Progenitor cell of endocrine pancreas (in vitro differentiated cells): ENCODE measurements at regions not wholly inside any gene's neighbourhood (a gene's known extent, or its start where the extent isn't known, plus 50 kb on each side); places are given as distances from the start of the nearest gene placed in this dataset.

Source experiments
- DNase-seq: peaks from one replicate; pipeline ENCODE4 v3.0.0; 2021; ENCODE audit warnings: low spot score; ENCODE audit not compliant: unreplicated experiment
- H3K27ac Mint-ChIP-seq: 2 replicates; pipeline ENCODE4 v1.8.0; 2021; ENCODE audit warnings: mild to moderate bottlenecking, moderate library complexity, mixed read lengths
- H3K27me3 Mint-ChIP-seq: 2 replicates; pipeline ENCODE4 v1.8.0; 2021; ENCODE audit warnings: mixed read lengths
- H3K36me3 Mint-ChIP-seq: 2 replicates; pipeline ENCODE4 v1.8.0; 2022; ENCODE audit warnings: mixed read lengths; ENCODE audit not compliant: insufficient read depth
- H3K4me1 Mint-ChIP-seq: 2 replicates; pipeline ENCODE4 v1.8.0; 2021; ENCODE audit warnings: low read depth, mixed read lengths
- H3K4me3 Mint-ChIP-seq: 2 replicates; pipeline ENCODE4 v1.8.0; 2021; ENCODE audit warnings: low read depth, mild to moderate bottlenecking, moderate library complexity, mixed read lengths
- H3K9me3 Mint-ChIP-seq: 2 replicates; pipeline ENCODE4 v1.8.0; 2021; ENCODE audit warnings: low read depth, mixed read lengths
- TF ChIP-seq, protein P1 (sequence below): fragments of 200-600 bp; sonication (generic); IDR thresholded peaks from one replicate; pipeline ENCODE4 v1.5.0; 2021; ENCODE audit warnings: antibody characterized with exemption, mild to moderate bottlenecking; ENCODE audit not compliant: unreplicated experiment

DNA sequence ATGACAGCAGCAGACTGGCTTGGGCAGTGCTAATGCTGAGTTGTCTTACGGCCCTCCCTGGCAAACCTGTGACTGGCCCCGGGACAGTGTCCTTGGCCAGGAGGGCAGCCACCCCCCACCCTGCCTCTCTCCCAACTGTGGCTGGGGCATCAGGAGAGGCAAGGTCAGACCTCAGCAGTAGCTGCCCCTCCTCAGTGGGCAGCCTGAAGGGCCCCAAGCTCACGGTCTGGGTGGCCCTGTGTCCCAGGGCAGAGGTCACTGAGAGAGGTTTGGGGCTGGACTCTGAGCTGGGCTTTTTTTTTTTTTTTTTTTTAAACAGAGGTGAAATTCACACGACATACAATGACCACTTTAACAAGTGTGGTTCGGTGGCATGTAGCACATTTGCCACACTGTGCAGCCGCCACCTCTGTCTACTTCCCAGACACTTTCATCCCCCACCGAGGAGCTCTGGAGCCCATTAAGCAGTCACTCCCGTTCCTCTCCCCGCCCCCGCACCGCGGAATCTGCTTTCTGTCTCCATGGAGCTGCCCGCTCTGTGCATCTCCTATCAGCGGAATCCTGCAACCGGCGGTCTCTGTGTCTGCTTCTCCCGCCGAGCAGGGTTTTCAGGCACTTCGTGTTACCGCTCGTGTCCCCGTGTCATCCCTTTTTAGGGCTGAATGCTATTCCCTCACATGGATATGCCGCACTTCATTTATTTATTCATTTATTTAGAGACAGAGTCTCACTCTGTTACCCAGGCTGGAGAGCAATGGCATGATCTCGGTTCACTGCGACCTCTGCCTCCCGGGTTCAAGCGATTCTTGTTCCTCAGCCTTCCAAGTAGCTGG is 67.9 kb upstream of the GATA5 start:
- Mint-ChIP-seq H3K4me3 (no peak overlapping the region), H3K36me3 (no peaks in the 10 kb centered on the region), H3K27me3 (peaks cover 2% of the 10 kb centered on the region), H3K27ac (no peak overlapping the region), H3K4me1 (no peaks in the 10 kb centered on the region), H3K9me3 (no peaks in the 10 kb centered on the region)
- TF ChIP-seq, protein P1, sequence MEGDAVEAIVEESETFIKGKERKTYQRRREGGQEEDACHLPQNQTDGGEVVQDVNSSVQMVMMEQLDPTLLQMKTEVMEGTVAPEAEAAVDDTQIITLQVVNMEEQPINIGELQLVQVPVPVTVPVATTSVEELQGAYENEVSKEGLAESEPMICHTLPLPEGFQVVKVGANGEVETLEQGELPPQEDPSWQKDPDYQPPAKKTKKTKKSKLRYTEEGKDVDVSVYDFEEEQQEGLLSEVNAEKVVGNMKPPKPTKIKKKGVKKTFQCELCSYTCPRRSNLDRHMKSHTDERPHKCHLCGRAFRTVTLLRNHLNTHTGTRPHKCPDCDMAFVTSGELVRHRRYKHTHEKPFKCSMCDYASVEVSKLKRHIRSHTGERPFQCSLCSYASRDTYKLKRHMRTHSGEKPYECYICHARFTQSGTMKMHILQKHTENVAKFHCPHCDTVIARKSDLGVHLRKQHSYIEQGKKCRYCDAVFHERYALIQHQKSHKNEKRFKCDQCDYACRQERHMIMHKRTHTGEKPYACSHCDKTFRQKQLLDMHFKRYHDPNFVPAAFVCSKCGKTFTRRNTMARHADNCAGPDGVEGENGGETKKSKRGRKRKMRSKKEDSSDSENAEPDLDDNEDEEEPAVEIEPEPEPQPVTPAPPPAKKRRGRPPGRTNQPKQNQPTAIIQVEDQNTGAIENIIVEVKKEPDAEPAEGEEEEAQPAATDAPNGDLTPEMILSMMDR, result no peak
- DNase-seq, result no peak

DNA sequence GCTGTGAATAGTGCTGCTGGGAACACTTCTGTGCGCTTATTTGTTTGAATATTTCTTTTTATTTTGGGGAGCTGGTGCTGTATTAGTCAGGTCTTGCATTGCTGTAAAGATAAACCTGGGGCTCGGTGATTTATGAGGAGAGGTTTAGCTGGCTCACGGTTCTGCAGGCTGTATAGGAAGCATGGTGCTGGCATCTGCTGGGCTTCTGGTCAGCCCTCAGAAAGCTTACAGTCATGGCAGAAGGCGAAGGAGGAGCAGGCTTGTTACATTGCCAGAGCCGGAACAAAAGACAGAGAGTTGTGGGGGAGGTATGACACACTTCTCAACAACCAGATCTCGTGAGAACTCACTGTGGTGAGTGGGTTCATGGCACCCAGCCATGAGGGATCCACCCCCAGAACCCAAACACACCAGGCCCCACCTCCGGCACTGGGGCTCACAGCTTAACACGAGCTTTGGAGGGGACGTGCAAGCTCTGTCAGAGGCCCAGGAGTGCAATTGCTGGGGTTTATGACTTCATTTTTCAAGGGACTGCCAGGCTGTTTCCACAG is 68.8 kb upstream of the GATA5 start:
- no peak overlapping the region for H3K4me3 Mint-ChIP-seq
- H3K27me3 Mint-ChIP-seq, result peaks cover 7% of the 10 kb centered on the region
- H3K27ac Mint-ChIP-seq, result no peak overlapping the region
- H3K36me3 Mint-ChIP-seq, result no peaks in the 10 kb centered on the region
- no peaks in the 10 kb centered on the region for H3K9me3 Mint-ChIP-seq
- DNase-seq, result no peak
- H3K4me1 Mint-ChIP-seq, result no peaks in the 10 kb centered on the region
- TF ChIP-seq, protein P1, result no peak

DNA sequence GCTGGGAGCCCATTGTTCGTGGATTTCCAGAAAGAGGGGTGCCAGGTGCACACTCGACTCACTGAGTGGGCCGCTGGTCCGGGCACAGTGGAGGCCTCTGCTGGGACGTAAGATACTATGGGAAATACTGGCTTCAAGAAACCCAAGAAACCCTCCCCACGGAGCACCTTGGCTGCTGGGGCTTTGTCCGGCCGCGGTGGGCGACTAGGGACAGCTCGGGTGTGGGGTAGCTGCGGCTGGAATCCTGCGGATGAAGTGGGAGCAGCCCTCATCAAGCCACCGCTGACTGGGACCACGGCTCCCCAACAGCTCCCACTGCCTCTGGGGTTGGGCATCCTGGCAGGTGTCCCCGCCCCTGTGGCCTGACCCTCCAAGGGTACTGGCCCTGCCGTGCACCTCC is 69.5 kb upstream of the GATA5 start:
- Mint-ChIP-seq H3K27me3 (peaks cover 7% of the 10 kb centered on the region), H3K4me3 (no peak overlapping the region), H3K9me3 (no peaks in the 10 kb centered on the region), H3K4me1 (no peaks in the 10 kb centered on the region), H3K36me3 (no peaks in the 10 kb centered on the region), H3K27ac (no peak overlapping the region)
- DNase-seq, result no peak
- TF ChIP-seq, protein P1, result no peak

DNA sequence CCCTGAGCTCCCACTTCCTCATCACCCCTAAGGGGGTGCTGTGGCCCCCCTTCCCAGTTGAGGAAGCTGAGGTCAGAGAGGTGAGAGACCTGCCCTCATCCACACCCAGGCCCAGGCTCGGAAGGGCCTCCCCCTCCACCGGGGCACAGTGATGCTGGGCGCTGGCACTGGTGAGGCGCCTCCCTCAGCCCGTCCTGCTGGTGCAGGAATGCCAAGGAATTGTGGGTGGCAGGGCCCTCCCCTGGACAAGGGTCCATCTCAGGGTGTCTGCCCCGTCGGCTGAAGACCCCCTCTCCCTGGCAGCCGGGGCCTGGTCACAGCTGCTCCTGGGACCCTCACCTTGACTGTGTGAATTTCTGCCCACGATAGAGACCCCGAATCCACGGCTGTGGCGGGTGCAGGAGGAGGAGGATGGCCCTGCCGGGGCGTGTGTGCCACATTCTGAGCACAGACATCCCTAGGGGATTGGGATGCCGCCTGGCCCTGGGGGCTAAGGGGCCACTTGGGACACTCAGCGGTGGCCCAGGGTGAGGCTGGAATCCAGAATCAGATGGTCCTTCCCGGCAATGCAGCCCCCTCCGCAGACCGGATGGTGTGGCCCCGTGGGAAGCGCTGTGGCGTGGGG is 70.2 kb upstream of the GATA5 start:
- Mint-ChIP-seq H3K27ac (no peak overlapping the region), H3K4me3 (no peak overlapping the region), H3K27me3 (peaks cover 12% of the 10 kb centered on the region), H3K9me3 (no peaks in the 10 kb centered on the region), H3K36me3 (no peaks in the 10 kb centered on the region), H3K4me1 (peaks cover 4% of the 10 kb centered on the region)
- no peak for DNase-seq
- TF ChIP-seq, protein P1, result no peak

DNA sequence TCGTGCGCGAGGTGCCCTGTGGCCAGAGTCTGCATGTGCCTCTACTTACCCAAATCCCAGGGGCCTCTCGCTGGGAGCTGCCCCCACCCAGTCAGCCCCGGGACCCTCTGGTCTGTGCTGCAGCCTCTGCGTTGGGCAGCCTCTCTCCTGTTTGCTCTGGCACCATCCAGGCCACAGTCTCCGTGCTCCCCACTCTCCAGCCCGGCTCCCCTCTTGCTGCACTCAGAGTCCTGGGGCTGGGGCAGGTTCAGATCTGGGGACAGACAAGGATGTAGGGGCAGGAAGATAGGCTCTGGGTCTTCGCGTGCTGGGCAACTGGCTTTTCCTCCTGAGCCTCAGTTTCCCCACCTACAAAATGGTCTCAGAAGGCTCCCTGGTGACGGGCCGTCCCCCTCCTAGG is 70.8 kb upstream of the GATA5 start:
- Mint-ChIP-seq H3K4me3 (no peak overlapping the region), H3K36me3 (no peaks in the 10 kb centered on the region), H3K4me1 (peaks cover 4% of the 10 kb centered on the region), H3K27me3 (peaks cover 12% of the 10 kb centered on the region), H3K9me3 (no peaks in the 10 kb centered on the region), H3K27ac (no peak overlapping the region)
- TF ChIP-seq, protein P1, result no peak
- no peak for DNase-seq
